ENCODE measurements at regions not wholly inside any gene's neighbourhood (a gene's known extent, or its start where the extent isn't known, plus 50 kb on each side); places are given as distances from the start of the nearest gene placed in this dataset.

- TF ChIP-seq HDGF (IDR thresholded peaks at IDR 0.05; ENCODE audit: borderline replicate concordance): no peak
- TF ChIP-seq ELF4 (IDR thresholded peaks at IDR 0.05): no peak
- TF ChIP-seq ZNF384 (IDR thresholded peaks at IDR 0.05): no peak
- no peak for TF ChIP-seq TARDBP (IDR thresholded peaks at IDR 0.05)
- no peak for TF ChIP-seq FOXM1 (IDR thresholded peaks at IDR 0.05; ENCODE audit: borderline replicate concordance)
- no peak for TF ChIP-seq PKNOX1 (IDR thresholded peaks at IDR 0.05)
These were observed 87.7 kb upstream of the LSM14A start for GRCh38 chr19:34084396-34085145.

Measured in HEK293T (cell line).